Esophagus squamous epithelium (tissue), 4 donors: ENCODE measurements at regions not wholly inside any gene's neighbourhood (a gene's known extent, or its start where the extent isn't known, plus 50 kb on each side); places are given as distances from the start of the nearest gene placed in this dataset.

ENCODE experiments used
- CTCF ChIP-seq, 6 experiments: fragments of 450-650 bp in 4 of 6; fragments of 200-600 bp in 2 of 6; sonication (generic) in 2 of 6; IDR thresholded peaks; one replicate each; pipeline ENCODE4 v1.5.1; 2016 to 2019; ENCODE audit warnings: antibody characterized with exemption in 6 of 6, mild to moderate bottlenecking in 4 of 6, moderate library complexity in 4 of 6
- POLR2A ChIP-seq, 4 donors: fragments of 450-650 bp; IDR thresholded peaks; one replicate each; pipeline ENCODE4 v1.6.1; 2017; ENCODE audit warnings: antibody characterized with exemption in 4 of 4, mild to moderate bottlenecking in 4 of 4, moderate library complexity in 3 of 4

DNA sequence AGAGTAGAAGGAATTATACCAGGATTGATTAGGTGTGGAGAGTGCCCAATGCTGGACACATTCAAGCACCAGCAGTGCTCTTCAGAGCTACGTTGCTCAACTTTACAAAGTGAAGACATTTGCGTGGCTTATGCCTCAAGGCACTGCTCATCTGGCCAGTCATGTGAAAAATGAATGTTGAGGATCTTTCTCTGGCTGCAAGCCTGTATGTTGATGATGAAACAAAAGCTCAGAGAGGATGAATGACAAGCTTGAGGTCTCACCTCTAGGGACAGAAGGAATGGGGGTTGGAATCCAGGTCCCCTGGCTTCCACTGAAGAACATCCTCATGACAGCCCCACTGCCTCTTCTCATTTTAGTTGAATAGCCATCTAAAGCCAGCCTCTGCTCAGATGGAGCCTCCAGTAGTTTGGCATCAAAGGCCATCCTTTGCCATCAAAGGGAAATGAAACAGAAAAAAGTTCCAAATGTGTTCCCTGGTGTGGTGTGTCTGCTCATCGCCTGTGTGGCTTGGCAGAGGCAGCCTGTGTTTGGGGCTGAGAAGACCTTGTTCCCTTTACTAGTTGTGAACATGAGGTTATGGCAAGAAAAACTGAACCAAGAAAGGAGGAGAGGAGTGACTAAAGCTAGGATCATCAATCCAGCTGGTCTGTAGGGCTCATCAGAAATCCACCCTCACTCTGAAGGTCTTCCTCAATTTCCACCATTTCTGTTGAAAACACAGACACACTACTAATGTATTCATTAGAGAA lies 114.0 kb upstream of the KL start:
- TF ChIP-seq CTCF (IDR thresholded peaks at IDR 0.05), result no peak
- TF ChIP-seq POLR2A (IDR thresholded peaks at IDR 0.05), result no peak
